IMR-90 (cell line): ENCODE measurements at regions not wholly inside any gene's neighbourhood (a gene's known extent, or its start where the extent isn't known, plus 50 kb on each side); places are given as distances from the start of the nearest gene placed in this dataset.

ENCODE experiments used
- ATAC-seq: fragments of 200-7000 bp; cut with Tn5 transposase; 2 replicates; pipeline ENCODE4 v1.9.1; 2020; ENCODE audit warnings: low read depth, mild to moderate bottlenecking, moderate library complexity
- BruUV-seq: library from RNA; stranded (reverse); fragments of 400-500 nt; replicated peaks from 2 replicates; lab custom pipeline; 2021; lab: Mats Ljungman, UMichigan
- CTCF ChIA-PET: fragments of 300-600 bp; formaldehyde crosslinking; extraction: SDS; loops from one replicate; lab custom pipeline; 2021; ENCODE audit warnings: antibody characterized with exemption; lab: Yijun Ruan, JAX
- POLR2A ChIA-PET: fragments of 300-600 bp; sonication (Branson Sonifier 250); formaldehyde crosslinking; loops from one replicate; lab custom pipeline; 2022; ENCODE audit warnings: antibody characterized with exemption; ENCODE audit not compliant: unreplicated experiment; lab: Charles Lee
- DNase-seq: peaks from one replicate; pipeline ENCODE4 v3.0.0; 2013
- H2AFZ ChIP-seq: replicated peaks from 2 replicates; pipeline ENCODE3; 2013; ENCODE audit warnings: low read length, mild to moderate bottlenecking; ENCODE audit not compliant: poor library complexity
- H2AK5ac ChIP-seq: 2 replicates; pipeline ENCODE4 v1.6.1; 2013; ENCODE audit warnings: low read depth, low read length, inconsistent platforms
- H2AK9ac ChIP-seq: replicated peaks from 2 replicates; pipeline ENCODE3; 2013; ENCODE audit warnings: mild to moderate bottlenecking, low read depth, low read length, moderate library complexity; ENCODE audit not compliant: poor library complexity
- H2BK120ac ChIP-seq: 2 replicates; pipeline ENCODE4 v1.6.1; 2013; ENCODE audit warnings: low read depth, low read length, inconsistent platforms
- H2BK15ac ChIP-seq: 3 replicates; pipeline ENCODE4 v1.6.1; 2013; ENCODE audit warnings: low read depth, low read length, inconsistent platforms
- H2BK20ac ChIP-seq: 2 replicates; pipeline ENCODE4 v1.6.1; 2013; ENCODE audit warnings: low read depth, mild to moderate bottlenecking, inconsistent platforms, low read length, moderate library complexity
- H2BK5ac ChIP-seq: 2 replicates; pipeline ENCODE4 v1.6.1; 2013; ENCODE audit warnings: mild to moderate bottlenecking, low read depth, low read length, inconsistent platforms; ENCODE audit not compliant: poor library complexity, severe bottlenecking
- H3K14ac ChIP-seq: replicated peaks from 2 replicates; pipeline ENCODE4 v1.6.1; 2013; ENCODE audit warnings: low read depth, low read length, inconsistent platforms
- H3K18ac ChIP-seq: 2 replicates; pipeline ENCODE4 v1.6.1; 2013; ENCODE audit warnings: low read depth, low read length, control low read depth
- H3K23ac ChIP-seq: 2 replicates; pipeline ENCODE4 v1.6.1; 2013; ENCODE audit warnings: low read depth, low read length, inconsistent platforms
- H3K27ac ChIP-seq: 2 replicates; pipeline ENCODE4 v1.5.1; 2013; ENCODE audit warnings: mild to moderate bottlenecking, control low read depth, low read length; ENCODE audit not compliant: insufficient read depth
- H3K27me3 ChIP-seq: 2 replicates; pipeline ENCODE4 v1.6.1; 2013; ENCODE audit warnings: low read length; ENCODE audit not compliant: control insufficient read depth, insufficient read depth
- H3K36me3 ChIP-seq: 2 replicates; pipeline ENCODE4 v1.6.1; 2013; ENCODE audit warnings: low read length, mixed read lengths; ENCODE audit not compliant: control insufficient read depth, insufficient read depth
- H3K4ac ChIP-seq: 2 replicates; pipeline ENCODE4 v1.6.1; 2013; ENCODE audit warnings: low read depth, low read length, inconsistent platforms
- H3K4me1 ChIP-seq: 2 replicates; pipeline ENCODE4 v1.6.1; 2013; ENCODE audit warnings: low read length, mixed read lengths; ENCODE audit not compliant: control insufficient read depth, insufficient read depth
- H3K4me2 ChIP-seq: 2 replicates; pipeline ENCODE4 v1.6.1; 2013; ENCODE audit warnings: low read depth, mild to moderate bottlenecking, control low read depth, low read length, moderate library complexity
- H3K4me3 ChIP-seq: 2 replicates; pipeline ENCODE4 v1.5.1; 2013; ENCODE audit warnings: low read depth, mild to moderate bottlenecking, control low read depth, low read length, moderate library complexity; ENCODE audit not compliant: insufficient read depth
- H3K56ac ChIP-seq: 2 replicates; pipeline ENCODE4 v1.6.1; 2013; ENCODE audit warnings: low read length, inconsistent platforms; ENCODE audit not compliant: insufficient read depth; ENCODE audit errors: extremely low read depth
- H3K79me1 ChIP-seq, 2 experiments: 2 replicates each; pipeline ENCODE4 v1.6.1; 2013; ENCODE audit warnings: low read length in 2 of 2, inconsistent platforms in 1 of 2, low read depth in 1 of 2
- H3K9ac ChIP-seq: 2 replicates; pipeline ENCODE4 v1.6.1; 2013; ENCODE audit warnings: low read depth, low read length, control low read depth
- H3K9me1 ChIP-seq: 2 replicates; pipeline ENCODE4 v1.6.1; 2013; ENCODE audit warnings: low read length, inconsistent platforms; ENCODE audit not compliant: insufficient read depth
- H3K9me3 ChIP-seq: 2 replicates; pipeline ENCODE4 v1.6.1; 2013; ENCODE audit warnings: low read length; ENCODE audit not compliant: control insufficient read depth, insufficient read depth
- H4K20me1 ChIP-seq: 2 replicates; pipeline ENCODE4 v1.6.1; 2013; ENCODE audit warnings: low read length, inconsistent platforms; ENCODE audit not compliant: insufficient read depth
- H4K5ac ChIP-seq: 2 replicates; pipeline ENCODE4 v1.6.1; 2013; ENCODE audit warnings: mild to moderate bottlenecking, low read depth, low read length, control low read depth
- H4K8ac ChIP-seq, 2 experiments: 2 replicates each; pipeline ENCODE4 v1.6.1; 2013; ENCODE audit warnings: low read depth in 2 of 2, low read length in 2 of 2, control low read depth in 1 of 2, inconsistent platforms in 1 of 2
- H4K91ac ChIP-seq: 2 replicates; pipeline ENCODE4 v1.6.1; 2013; ENCODE audit warnings: low read depth, low read length, inconsistent platforms; ENCODE audit not compliant: insufficient read depth
- BHLHE40 ChIP-seq: fragments of 150-350 bp; IDR thresholded peaks from 2 replicates; pipeline ENCODE4 v1.6.1; 2016; ENCODE audit warnings: mild to moderate bottlenecking, low read depth, low read length
- CEBPB ChIP-seq: IDR thresholded peaks from 2 replicates; pipeline ENCODE4 v1.6.1; 2012; ENCODE audit warnings: low read depth, low read length, improper control_type of control experiment
- CHD1 ChIP-seq: IDR thresholded peaks from 2 replicates; pipeline ENCODE4 v1.6.1; 2012; ENCODE audit warnings: low read depth, low read length, improper control_type of control experiment
- CTCF ChIP-seq: conservative IDR thresholded peaks from 2 replicates; pipeline ENCODE4 v1.5.1; 2012; ENCODE audit warnings: mild to moderate bottlenecking, low read depth, low read length, improper control_type of control experiment
- FOS ChIP-seq: fragments of 150-350 bp; IDR thresholded peaks from 2 replicates; pipeline ENCODE4 v1.6.1; 2016; ENCODE audit warnings: low read depth, low read length
- MAFK ChIP-seq: IDR thresholded peaks from 2 replicates; pipeline ENCODE4 v1.6.1; 2012; ENCODE audit warnings: low read depth, low read length, improper control_type of control experiment
- MAZ ChIP-seq: IDR thresholded peaks from 2 replicates; pipeline ENCODE4 v1.6.1; 2012; ENCODE audit warnings: low read depth, mild to moderate bottlenecking, low read length, improper control_type of control experiment, moderate library complexity, borderline replicate concordance
- MXI1 ChIP-seq: IDR thresholded peaks from 2 replicates; pipeline ENCODE4 v1.6.1; 2012; ENCODE audit warnings: low read depth, mild to moderate bottlenecking, low read length, moderate library complexity, borderline replicate concordance
- NFE2L2 ChIP-seq: fragments of 150-350 bp; IDR thresholded peaks from 2 replicates; pipeline ENCODE4 v1.6.1; 2016; ENCODE audit warnings: low read depth, mild to moderate bottlenecking, low read length
- POLR2A ChIP-seq: IDR thresholded peaks from 2 replicates; pipeline ENCODE4 v1.6.1; 2012; ENCODE audit warnings: mild to moderate bottlenecking, low read depth, low read length
- RAD21 ChIP-seq: IDR thresholded peaks from 2 replicates; pipeline ENCODE4 v1.6.1; 2012; ENCODE audit warnings: low read length, improper control_type of control experiment
- RCOR1 ChIP-seq: IDR thresholded peaks from 2 replicates; pipeline ENCODE4 v1.6.1; 2012; ENCODE audit warnings: mild to moderate bottlenecking, low read length, improper control_type of control experiment; ENCODE audit not compliant: insufficient replicate concordance
- RFX5 ChIP-seq: IDR thresholded peaks from 2 replicates; pipeline ENCODE4 v1.8.0; 2012; ENCODE audit warnings: low read depth, mild to moderate bottlenecking, low read length, moderate library complexity
- SMC3 ChIP-seq: fragments of 150-350 bp; IDR thresholded peaks from 2 replicates; pipeline ENCODE4 v1.6.1; 2016; ENCODE audit warnings: low read depth, mild to moderate bottlenecking, antibody characterized with exemption, low read length, moderate library complexity
- USF2 ChIP-seq: fragments of 150-350 bp; IDR thresholded peaks from 2 replicates; pipeline ENCODE4 v1.6.1; 2017; ENCODE audit warnings: mild to moderate bottlenecking, antibody characterized with exemption, low read length, low read depth
- WGBS, 2 experiments: methylation state at CpG; one replicate each; pipeline versions ENCODE4 v1.1.5 to v1.1.7; 2013; ENCODE audit warnings: missing lambda C conversion rate in 2 of 2; ENCODE audit not compliant: insufficient read length in 1 of 2; ENCODE audit errors: extremely low coverage in 2 of 2; 5-methylcytosine and 5-hydroxymethylcytosine counted together
- dilution Hi-C: fragments of 300-500 bp; cut with HindIII; formaldehyde crosslinking; loops from one replicate; pipeline ENCODE4 v1.14.3; 2018; ENCODE audit warnings: low sequenced_read_pairs; ENCODE audit not compliant: unreplicated experiment
- in situ Hi-C: fragments of 300-500 bp; cut with MboI; formaldehyde crosslinking; loops from 3 replicates; pipeline ENCODE4 v1.14.3; 2019; ENCODE audit warnings: low sequenced_read_pairs, inconsistent platforms, mixed read lengths
- intact Hi-C: fragments of 100-400 bp; cut with micrococcal nuclease; formaldehyde crosslinking; loops from 2 replicates; pipeline ENCODE4 v1.10.0; 2022
- TF ChIP-seq, protein P1 (sequence below): fragments of 150-350 bp; IDR thresholded peaks from 2 replicates; pipeline ENCODE4 v1.6.1; 2016; ENCODE audit warnings: low read depth, mild to moderate bottlenecking, low read length, moderate library complexity, borderline replicate concordance

- H3K27ac ChIP-seq: no peak overlapping the region
- H2BK5ac ChIP-seq: no peak overlapping the region
- no peak for ATAC-seq
- DNase-seq: no peak
- no peaks in the 10 kb centered on the region for H3K9me3 ChIP-seq
- H2AK9ac ChIP-seq: no peak overlapping the region
- no peaks in the 10 kb centered on the region for H3K27me3 ChIP-seq
- H4K8ac ChIP-seq: no peak overlapping the region
- H3K9me1 ChIP-seq: no peaks in the 10 kb centered on the region
- H2BK15ac ChIP-seq: no peak overlapping the region
- H2AFZ ChIP-seq: no peak overlapping the region
- no peak overlapping the region for H3K4me2 ChIP-seq
- H3K18ac ChIP-seq: no peak overlapping the region
- no peak overlapping the region for H2AK5ac ChIP-seq
- H3K23ac ChIP-seq: no peak overlapping the region
- no peak overlapping the region for H4K5ac ChIP-seq
- BruUV-seq: no TSS peak
- no peaks in the 10 kb centered on the region for H3K36me3 ChIP-seq
- no peak overlapping the region for H3K4ac ChIP-seq
- intact Hi-C loops: no loop called here
- no peak overlapping the region for H3K9ac ChIP-seq
- H3K4me3 ChIP-seq: no peak overlapping the region
- dilution Hi-C loops: no loop called here
- no CpG with 5 or more reads among the region's 5 CpGs for WGBS, 2 experiments
- H4K20me1 ChIP-seq: no peaks in the 10 kb centered on the region
- no peaks in the 10 kb centered on the region for H3K4me1 ChIP-seq
- H2BK20ac ChIP-seq: no peak overlapping the region
- no peak overlapping the region for H2BK120ac ChIP-seq
- ChIA-PET POLR2A (no interaction called here), CTCF (no interaction called here)
- H3K56ac ChIP-seq: no peak overlapping the region
- in situ Hi-C loops: no loop called here
- no peak overlapping the region for H4K91ac ChIP-seq
- no peak overlapping the region for H3K14ac ChIP-seq
- no peak for TF ChIP-seq FOS
- TF ChIP-seq USF2: no peak
- TF ChIP-seq, protein P1, sequence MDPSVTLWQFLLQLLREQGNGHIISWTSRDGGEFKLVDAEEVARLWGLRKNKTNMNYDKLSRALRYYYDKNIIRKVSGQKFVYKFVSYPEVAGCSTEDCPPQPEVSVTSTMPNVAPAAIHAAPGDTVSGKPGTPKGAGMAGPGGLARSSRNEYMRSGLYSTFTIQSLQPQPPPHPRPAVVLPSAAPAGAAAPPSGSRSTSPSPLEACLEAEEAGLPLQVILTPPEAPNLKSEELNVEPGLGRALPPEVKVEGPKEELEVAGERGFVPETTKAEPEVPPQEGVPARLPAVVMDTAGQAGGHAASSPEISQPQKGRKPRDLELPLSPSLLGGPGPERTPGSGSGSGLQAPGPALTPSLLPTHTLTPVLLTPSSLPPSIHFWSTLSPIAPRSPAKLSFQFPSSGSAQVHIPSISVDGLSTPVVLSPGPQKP: no peak
- TF ChIP-seq BHLHE40: no peak
- TF ChIP-seq SMC3: no peak
- no peak for TF ChIP-seq POLR2A
- TF ChIP-seq CHD1: no peak
- TF ChIP-seq CTCF: no peak
- TF ChIP-seq MXI1: no peak
- no peak for TF ChIP-seq RFX5
- TF ChIP-seq RAD21: no peak
- no peak for TF ChIP-seq RCOR1
- TF ChIP-seq CEBPB: no peak
- TF ChIP-seq MAZ: no peak
- TF ChIP-seq NFE2L2: no peak
- no peak for TF ChIP-seq MAFK
- no peaks in the 10 kb centered on the region for H3K79me1 ChIP-seq
Observed at GRCh38 chr20:40414843-40415615, 274.0 kb downstream of the MAFB start.
